ENCODE measurements at regions not wholly inside any gene's neighbourhood (a gene's known extent, or its start where the extent isn't known, plus 50 kb on each side); places are given as distances from the start of the nearest gene placed in this dataset.

GRCh38 chr12:114735011-114735410 lies 51.0 kb upstream of the TBX3 start:
- Histone ChIP-seq H3K4me3 (replicated peaks in 1 of 3; ENCODE audit: insufficient read depth in 1 of 3, low read depth in 1 of 3, low read length in 3 of 3) (no peak overlapping the region), H3K27me3 (ENCODE audit: control insufficient read depth in 2 of 2, insufficient read depth in 2 of 2, low read length in 2 of 2) (peaks cover 1 to 15% of the 10 kb centered on the region in 2 experiments), H3K9me1 (replicated peaks; ENCODE audit: control insufficient read depth, extremely low read depth, insufficient read depth, low read length) (no peaks in the 10 kb centered on the region), H3K9ac (replicated peaks; ENCODE audit: extremely low read depth, insufficient read depth, low read length) (no peak overlapping the region), H3K4me2 (ENCODE audit: insufficient read depth, low read length) (no peak overlapping the region), H4K20me1 (replicated peaks; ENCODE audit: control insufficient read depth, extremely low read depth, insufficient read depth, low read length) (no peaks in the 10 kb centered on the region), H3K79me2 (ENCODE audit: control insufficient read depth, insufficient read depth, low read length) (no peaks in the 10 kb centered on the region), H3K36me3 (ENCODE audit: control insufficient read depth in 2 of 2, extremely low read depth in 1 of 2, insufficient read depth in 2 of 2, low read length in 2 of 2) (no peaks in the 10 kb centered on the region), H3K27ac (ENCODE audit: insufficient read depth, low read depth, low read length) (no peak overlapping the region), H3K9me3 (replicated peaks; ENCODE audit: control insufficient read depth, insufficient read depth, low read length) (no peaks in the 10 kb centered on the region), H2AFZ (ENCODE audit: low read depth, low read length) (no peak overlapping the region), H3K4me1 (ENCODE audit: control insufficient read depth, extremely low read depth, insufficient read depth, low read length) (no peaks in the 10 kb centered on the region)
- intact Hi-C loops (cut with micrococcal nuclease) (no loop called here), dilution Hi-C loops (cut with MboI; ENCODE audit: extremely low pct_ligation_motif_present, low sequenced_read_pairs) (no loop called here)
- DNase-seq (ENCODE audit: low read depth, low spot score), result no peak
- no peak for FAIRE-seq
- BruUV-seq (replicated peaks), result no TSS peak
- TF ChIP-seq EZH2 (IDR thresholded peaks at IDR 0.05; ENCODE audit: borderline replicate concordance, low read depth, low read length, severe bottlenecking), result no peak
- no peak for TF ChIP-seq JUN (IDR thresholded peaks at IDR 0.05; ENCODE audit: borderline replicate concordance, insufficient read depth, insufficient read length, low read depth)
- TF ChIP-seq MYC (IDR thresholded peaks at IDR 0.05; ENCODE audit: low read depth, low read length), result no peak
- no peak for TF ChIP-seq POLR2AphosphoS5 (IDR thresholded peaks at IDR 0.05; ENCODE audit: insufficient read depth, low read depth, low read length)
- no peak for TF ChIP-seq POLR2A (IDR thresholded peaks at IDR 0.05; ENCODE audit: low read depth, low read length)
- no peak for TF ChIP-seq GATA2 (IDR thresholded peaks at IDR 0.05; ENCODE audit: insufficient read depth, insufficient read length, low read depth, low read length)
- TF ChIP-seq FOS (IDR thresholded peaks at IDR 0.05; ENCODE audit: borderline replicate concordance, insufficient read depth, low read length), result no peak
- TF ChIP-seq, protein P1, sequence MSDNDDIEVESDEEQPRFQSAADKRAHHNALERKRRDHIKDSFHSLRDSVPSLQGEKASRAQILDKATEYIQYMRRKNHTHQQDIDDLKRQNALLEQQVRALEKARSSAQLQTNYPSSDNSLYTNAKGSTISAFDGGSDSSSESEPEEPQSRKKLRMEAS (IDR thresholded peaks at IDR 0.05; ENCODE audit: insufficient read depth, insufficient read length), result no peak
- TF ChIP-seq CTCF (IDR thresholded peaks at IDR 0.05; ENCODE audit: extremely low read depth in 1 of 2, insufficient read depth in 1 of 2, low read depth in 1 of 2, low read length in 2 of 2), result no peak
- ChIA-PET CTCF (no interaction called here), POLR2A (no interaction called here)

Data from endothelial cell of umbilical vein (primary cell).